HG03521 (cell line): ENCODE measurements at regions not wholly inside any gene's neighbourhood (a gene's known extent, or its start where the extent isn't known, plus 50 kb on each side); places are given as distances from the start of the nearest gene placed in this dataset.
"Not testable (repeated sequence)": the region's sequence is repeated elsewhere in the genome, so short reads cannot be mapped to it uniquely, and the experiment has no call there.

Experiments used
- ATAC-seq: cut with Tn5 transposase; IDR thresholded peaks from one replicate; pipeline ENCODE4 v1.9.1; 2021; ENCODE audit warnings: mild to moderate bottlenecking, moderate library complexity; ENCODE audit not compliant: unreplicated experiment

- ATAC-seq, result no peak
Measured at GRCh38 chr22:47315862-47316419, 553.5 kb downstream of the TBC1D22A start.

GRCh38 chr22:47310601-47311000 is 548.2 kb downstream of the TBC1D22A start:
- ATAC-seq, result no peak

- ATAC-seq, result no peak
Measured at GRCh38 chr22:47309946-47310345, 547.5 kb downstream of the TBC1D22A start.

- no peak for ATAC-seq
Measured at GRCh38 chr22:47309476-47309875, 547.0 kb downstream of the TBC1D22A start.

- no peak for ATAC-seq
Measured at GRCh38 chr22:47308886-47309285, 546.4 kb downstream of the TBC1D22A start.

GRCh38 chr22:47307822-47308221 is 545.4 kb downstream of the TBC1D22A start:
- ATAC-seq, result no peak

- ATAC-seq, result no peak
Measured at GRCh38 chr22:47307326-47307725, 544.9 kb downstream of the TBC1D22A start.

- ATAC-seq, result no peak
Measured at GRCh38 chr22:47304854-47305253, 542.4 kb downstream of the TBC1D22A start.

GRCh38 chr22:47304191-47304831 is 541.9 kb downstream of the TBC1D22A start:
- no peak for ATAC-seq

GRCh38 chr22:47303161-47303890 is 540.9 kb downstream of the TBC1D22A start:
- ATAC-seq, result no peak

GRCh38 chr22:47302587-47302986 is 540.1 kb downstream of the TBC1D22A start:
- ATAC-seq, result not testable (repeated sequence)

GRCh38 chr22:47301820-47302475 is 539.5 kb downstream of the TBC1D22A start:
- ATAC-seq, result no peak

- ATAC-seq, result no peak
Measured at GRCh38 chr22:47300698-47301405, 538.4 kb downstream of the TBC1D22A start.

- ATAC-seq, result no peak
Measured at GRCh38 chr22:47299863-47300697, 537.6 kb downstream of the TBC1D22A start.

- ATAC-seq, result no peak
Measured at GRCh38 chr22:47299211-47299862, 536.9 kb downstream of the TBC1D22A start.

GRCh38 chr22:47298017-47298785 is 535.8 kb downstream of the TBC1D22A start:
- ATAC-seq, result no peak

GRCh38 chr22:47297261-47298016 is 535.0 kb downstream of the TBC1D22A start:
- ATAC-seq, result no peak
